GM21390 (cell line): ENCODE measurements at regions not wholly inside any gene's neighbourhood (a gene's known extent, or its start where the extent isn't known, plus 50 kb on each side); places are given as distances from the start of the nearest gene placed in this dataset.
A peak's percentile ranks its signal among the peaks of the same experiment; 100 is the strongest.
"Not testable (repeated sequence)": the region's sequence is repeated elsewhere in the genome, so short reads cannot be mapped to it uniquely, and the experiment has no call there.

Experiments
- ATAC-seq: cut with Tn5 transposase; IDR thresholded peaks from one replicate; pipeline ENCODE4 v1.9.1; 2021; ENCODE audit not compliant: unreplicated experiment

DNA sequence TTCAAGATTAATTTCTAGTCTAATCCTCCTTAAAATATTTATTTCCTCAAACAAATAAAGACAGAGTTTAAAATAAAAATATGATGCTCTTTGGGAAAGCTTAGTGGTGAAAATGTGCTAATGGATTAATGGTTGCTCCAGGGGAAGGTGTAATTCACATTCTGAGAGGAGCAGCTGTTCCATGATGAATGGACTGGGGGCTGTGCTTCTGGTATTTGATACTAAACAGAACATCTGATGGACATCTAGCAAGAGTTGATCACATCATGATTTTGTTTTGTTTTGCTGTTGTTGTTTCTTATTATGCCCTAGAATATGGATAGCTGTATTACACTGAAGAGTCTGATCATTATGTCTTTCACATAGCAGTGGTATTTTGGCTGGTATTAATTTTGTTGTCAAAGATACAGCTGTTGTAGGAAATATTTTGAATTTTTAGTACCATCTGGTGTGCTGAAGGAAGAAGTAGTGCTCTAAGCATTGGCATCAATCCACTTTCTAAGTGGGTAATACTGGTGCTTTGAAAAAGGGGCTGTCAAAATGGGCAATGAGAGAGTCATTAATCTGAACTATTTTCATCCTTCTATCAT lies 296.4 kb downstream of the ADAMTS20 start:
- no peak for ATAC-seq

DNA sequence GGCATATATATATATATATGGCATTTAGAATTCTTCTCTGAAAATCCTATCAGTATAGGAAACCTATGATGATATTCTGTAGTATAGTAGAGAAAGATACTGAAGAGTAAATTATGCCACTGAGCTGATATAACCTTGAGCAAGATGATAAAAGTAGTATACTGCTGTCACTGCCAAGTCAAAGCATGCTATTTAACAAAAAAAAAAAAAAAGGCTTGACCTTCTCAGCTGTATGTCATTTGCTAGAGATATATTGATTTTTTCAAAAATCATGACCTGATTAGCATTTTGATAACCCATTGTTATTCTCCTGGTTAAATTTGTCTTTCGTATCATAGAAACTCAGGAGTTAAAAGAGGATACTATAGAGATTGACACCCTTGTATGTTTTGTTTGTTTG lies 299.4 kb downstream of the ADAMTS20 start:
- no peak for ATAC-seq

DNA sequence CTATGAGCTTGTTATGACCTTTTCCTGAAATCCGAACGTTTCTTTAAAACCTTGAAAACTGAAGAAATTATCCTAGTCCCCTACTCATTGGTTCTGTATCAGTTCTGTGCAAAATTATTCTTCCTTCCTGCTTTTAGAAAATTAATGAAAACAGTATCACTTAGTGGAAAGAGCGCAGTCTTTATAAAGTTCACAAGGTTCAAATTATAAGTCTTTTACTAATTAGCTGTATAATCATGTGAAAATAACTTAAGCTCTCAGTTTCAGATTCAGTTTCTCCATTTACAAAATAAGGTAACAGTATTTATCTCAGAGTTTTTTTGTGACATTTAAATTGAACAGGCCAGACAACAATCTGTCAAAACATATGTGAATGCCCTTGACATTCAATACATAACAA lies 306.1 kb downstream of the ADAMTS20 start:
- no peak for ATAC-seq

- no peak for ATAC-seq
These were observed 310.0 kb downstream of the ADAMTS20 start for GRCh38 chr12:43241986-43242385.

GRCh38 chr12:43238281-43238680 lies 313.7 kb downstream of the ADAMTS20 start:
- no peak for ATAC-seq

DNA sequence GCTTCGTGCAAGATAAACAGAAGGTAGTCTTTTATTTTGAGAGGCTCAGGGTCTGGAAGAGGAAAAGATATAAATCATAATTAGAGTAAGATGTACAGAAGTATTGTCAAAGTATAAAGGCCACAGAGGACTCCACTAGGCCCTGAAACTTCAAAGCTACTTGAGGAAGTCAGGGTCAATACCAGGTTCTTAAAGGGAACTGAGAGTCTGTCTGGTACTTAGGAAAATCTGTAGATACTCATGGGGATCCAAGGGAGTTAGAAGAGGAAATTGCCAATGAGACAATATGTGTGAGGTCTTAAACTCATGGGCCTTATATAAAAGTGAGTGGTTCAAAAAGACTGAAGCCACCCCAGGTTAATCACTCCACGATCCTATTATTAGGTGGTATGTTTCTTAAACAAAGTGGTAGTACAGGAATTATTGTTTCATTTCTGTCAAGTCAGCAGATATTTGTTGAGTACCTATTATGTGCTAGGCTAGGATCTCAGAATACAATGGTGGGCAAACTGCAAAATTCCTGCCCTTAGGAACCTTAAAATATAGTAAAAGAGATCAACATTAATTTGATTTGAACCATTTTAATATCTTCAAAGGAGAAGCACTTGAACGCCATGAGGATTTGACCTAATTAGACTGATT lies 314.6 kb downstream of the ADAMTS20 start:
- no peak for ATAC-seq

GRCh38 chr12:43235721-43236120 lies 316.3 kb downstream of the ADAMTS20 start:
- ATAC-seq = no peak

DNA sequence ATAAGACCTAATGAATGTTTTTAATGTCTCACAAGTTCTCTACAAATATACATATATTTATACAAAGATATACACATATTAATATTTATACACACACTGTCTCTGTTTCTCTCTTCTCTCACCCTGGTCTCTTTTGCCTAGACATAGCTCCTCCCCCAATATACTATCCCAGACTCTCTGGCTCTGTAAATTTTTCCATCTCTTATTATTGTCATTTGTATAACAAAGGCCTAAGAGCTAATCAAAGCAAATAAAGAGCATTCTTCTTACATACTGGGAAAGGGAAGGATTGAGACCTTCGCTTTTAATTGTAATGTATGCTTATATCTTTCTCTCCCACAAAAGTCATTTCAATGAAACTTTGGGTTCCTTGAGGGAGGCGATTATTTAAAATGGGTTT lies 318.1 kb downstream of the ADAMTS20 start:
- no peak for ATAC-seq

GRCh38 chr12:43226151-43226550 lies 325.9 kb downstream of the ADAMTS20 start:
- ATAC-seq = no peak

DNA sequence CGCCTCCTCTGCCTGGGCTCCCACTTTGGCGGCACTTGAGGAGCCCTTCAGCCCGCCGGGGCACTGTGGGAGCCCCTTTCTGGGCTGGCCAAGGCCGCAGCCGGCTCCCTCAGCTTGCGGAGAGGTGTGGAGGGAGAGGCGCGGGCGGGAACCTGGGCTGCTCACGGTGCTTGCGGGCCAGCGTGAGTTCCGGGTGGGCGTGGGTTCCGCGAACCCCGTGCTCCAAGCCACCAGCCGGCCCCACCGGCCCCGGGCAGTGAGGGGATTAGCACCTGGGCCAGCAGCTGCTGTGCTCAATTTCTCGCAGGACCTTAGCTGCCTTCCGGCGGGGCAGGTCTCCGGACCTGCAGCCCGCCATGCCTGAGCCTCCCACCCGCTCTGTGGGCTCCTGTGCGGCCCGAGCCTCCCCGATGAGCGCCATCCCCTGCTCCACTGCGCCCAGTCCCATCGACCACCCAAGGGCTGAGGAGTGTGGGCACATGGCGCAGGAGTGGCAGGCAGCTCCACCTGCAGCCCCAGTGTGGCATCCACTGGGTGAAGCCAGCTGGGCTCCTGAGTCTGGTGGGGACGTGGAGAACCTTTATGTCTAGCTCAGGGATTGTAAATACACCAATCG lies 327.7 kb downstream of the ADAMTS20 start:
- ATAC-seq = not testable (repeated sequence)

DNA sequence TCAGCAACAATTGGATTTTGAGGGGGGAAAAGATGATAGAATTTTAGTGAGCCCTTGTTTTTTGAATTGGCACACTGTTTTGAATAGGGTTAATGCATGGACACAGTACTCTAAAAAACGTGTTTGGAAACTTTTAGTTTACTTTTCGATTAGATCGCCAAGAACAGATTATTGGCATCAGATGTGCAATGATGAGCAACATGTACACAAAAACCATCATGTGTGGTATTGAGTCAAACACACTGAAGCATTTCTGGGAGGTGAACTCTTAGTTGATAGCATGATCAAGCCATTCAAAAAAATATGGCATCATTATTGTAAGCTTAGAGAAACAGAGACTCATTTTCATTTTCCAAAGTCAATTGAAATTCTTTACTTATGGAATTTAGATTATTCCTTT lies 329.2 kb downstream of the ADAMTS20 start:
- no peak for ATAC-seq

DNA sequence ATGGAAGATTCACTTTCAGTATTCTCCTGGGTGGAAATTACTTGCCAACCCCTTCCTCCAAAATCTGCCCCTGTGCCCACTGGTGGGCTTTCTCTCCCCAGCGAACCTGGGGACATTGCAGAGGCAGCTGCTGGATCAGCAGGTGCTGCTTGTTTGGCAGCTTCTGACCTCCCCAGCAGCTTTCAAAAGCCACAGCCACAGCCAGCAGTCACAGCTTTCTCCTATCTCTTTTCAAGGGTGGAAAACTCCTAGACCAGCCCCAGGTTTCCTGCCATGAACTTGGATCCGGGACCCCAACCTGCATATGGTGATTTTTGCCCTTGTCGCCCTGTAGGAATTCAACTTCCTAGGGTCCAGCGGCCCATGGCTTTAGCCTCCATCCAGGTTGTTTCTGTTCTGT lies 330.8 kb downstream of the ADAMTS20 start:
- no peak for ATAC-seq

DNA sequence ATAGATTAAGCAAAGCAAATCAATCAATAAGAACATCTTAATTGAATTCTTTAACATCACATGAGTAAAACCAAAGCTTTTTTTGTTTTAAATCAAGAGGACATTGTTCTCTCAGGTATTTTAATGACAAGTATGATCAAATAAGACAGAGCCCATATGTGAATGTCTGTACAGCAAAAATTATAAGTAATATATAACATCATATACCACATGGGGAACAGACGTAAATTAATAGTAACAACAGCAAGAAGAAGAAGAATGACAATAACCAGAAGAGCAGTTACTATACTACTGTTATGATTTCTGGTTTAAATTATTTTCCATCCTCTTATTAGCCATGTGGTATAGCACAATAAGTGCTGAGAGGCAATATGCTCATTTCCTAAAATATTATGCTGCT lies 335.5 kb downstream of the ADAMTS20 start:
- ATAC-seq = no peak

DNA sequence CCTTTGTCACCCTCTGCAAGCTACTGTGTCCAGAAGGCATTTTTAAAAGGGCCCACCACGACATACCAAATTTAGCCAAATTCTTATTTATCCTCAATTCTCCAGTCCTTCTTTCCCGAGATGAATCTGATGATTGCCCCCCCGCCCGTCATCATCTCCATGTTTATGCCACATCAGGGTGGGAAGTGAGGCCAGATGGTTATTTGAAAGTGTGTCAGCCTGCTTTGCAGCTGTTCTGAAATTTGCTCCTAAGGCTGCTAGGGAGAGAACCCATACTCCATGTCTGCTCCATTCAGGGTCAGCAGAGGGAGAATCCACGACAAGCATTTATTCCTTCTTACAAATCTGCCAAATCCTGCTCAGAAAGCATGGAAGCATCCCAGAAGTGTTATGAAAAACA lies 337.8 kb downstream of the ADAMTS20 start:
- ATAC-seq = no peak

GRCh38 chr12:43213608-43214007 lies 338.4 kb downstream of the ADAMTS20 start:
- ATAC-seq = no peak

- ATAC-seq = peak; percentile 93
These were observed 341.4 kb downstream of the ADAMTS20 start for GRCh38 chr12:43210485-43211192.

DNA sequence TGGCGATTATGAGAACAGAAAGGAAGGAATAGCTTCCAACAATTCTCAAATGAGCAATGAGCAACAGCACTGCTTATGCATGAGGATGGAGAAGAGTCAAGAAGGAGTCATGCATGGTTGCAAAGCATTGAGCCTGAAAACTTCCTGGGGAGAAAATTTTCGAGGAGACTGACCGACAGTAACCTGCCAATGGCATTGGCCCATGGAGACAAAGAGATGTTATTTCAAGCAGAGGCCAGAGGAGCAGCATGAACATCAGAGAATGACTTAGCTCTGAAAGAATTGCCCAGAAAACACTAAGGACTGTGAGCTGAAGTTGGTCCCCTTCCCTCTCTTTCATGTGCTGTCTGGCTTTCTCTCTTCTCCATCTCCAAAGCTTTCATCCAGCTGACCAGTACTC lies 343.4 kb downstream of the ADAMTS20 start:
- ATAC-seq = no peak

DNA sequence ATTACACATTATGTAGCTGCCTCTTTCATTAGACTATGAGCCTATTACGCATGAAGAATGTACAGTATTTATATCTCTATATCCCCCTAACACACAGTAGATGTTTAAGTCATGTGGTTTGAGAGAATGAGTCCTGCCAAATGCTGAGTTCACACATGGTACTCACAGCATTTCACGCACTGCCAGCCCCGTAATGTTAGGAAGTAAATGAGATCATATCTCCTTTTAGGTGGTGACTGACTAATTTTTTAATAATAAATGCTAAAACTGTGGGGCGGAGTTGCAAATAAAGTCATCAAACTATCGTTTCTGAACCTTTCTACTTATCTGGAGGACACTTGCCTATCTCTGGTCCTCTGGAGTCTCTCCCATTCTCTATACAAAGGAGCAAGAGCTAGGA lies 343.8 kb downstream of the ADAMTS20 start:
- no peak for ATAC-seq

- no peak for ATAC-seq
These were observed 345.6 kb downstream of the ADAMTS20 start for GRCh38 chr12:43206396-43206795.

DNA sequence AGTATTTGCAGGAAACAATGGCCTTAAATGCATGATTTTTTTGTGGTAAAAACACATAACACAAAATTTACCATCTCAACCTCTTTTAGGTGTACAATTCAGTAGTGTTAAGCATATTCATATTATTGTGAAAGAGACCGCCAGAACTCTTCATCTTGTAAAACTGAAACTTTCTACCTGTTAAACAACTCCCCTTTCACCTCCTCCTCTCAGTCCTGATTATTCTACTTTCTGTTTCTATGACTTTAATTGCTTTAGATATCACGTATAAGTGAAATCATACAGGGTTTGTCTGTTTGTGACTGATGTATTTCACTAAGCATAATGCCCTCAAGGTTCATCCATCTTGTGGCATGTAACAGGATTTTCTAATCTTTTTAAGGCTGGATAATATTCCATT lies 353.4 kb downstream of the ADAMTS20 start:
- no peak for ATAC-seq

- ATAC-seq = no peak
These were observed 355.6 kb downstream of the ADAMTS20 start for GRCh38 chr12:43196268-43196907.

DNA sequence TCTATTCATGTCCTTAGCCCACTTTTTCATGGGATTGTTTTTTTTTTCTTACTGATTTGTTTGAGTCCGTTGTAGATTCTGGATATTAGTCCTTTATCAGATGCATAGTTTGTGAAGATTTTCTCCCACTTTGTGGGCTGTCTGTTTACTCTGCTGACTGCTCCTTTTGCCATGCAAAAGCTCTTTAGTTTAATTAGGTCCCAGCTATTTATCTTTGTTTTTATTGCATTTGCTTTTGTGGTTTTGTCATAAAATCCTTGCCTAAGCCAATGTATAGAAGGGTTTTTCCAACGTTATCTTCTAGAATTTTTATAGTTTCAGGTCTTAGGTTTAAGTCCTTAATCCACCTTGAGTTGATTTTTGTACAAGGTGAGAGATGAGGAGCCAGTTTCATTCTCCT lies 358.9 kb downstream of the ADAMTS20 start:
- ATAC-seq = not testable (repeated sequence)
